Panc1 (cell line): ENCODE measurements at regions not wholly inside any gene's neighbourhood (a gene's known extent, or its start where the extent isn't known, plus 50 kb on each side); places are given as distances from the start of the nearest gene placed in this dataset.

Experiments used
- CTCF ChIP-seq: fragments of 450-650 bp; IDR thresholded peaks from 2 replicates; pipeline ENCODE4 v1.5.1; 2017; ENCODE audit warnings: mild to moderate bottlenecking
- POLR2AphosphoS5 ChIP-seq: IDR thresholded peaks from 2 replicates; pipeline ENCODE4 v1.6.1; 2012; ENCODE audit warnings: mild to moderate bottlenecking, low read depth, low read length, moderate library complexity
- REST ChIP-seq, 2 experiments: IDR thresholded peaks; 2 replicates each; pipeline ENCODE4 v1.6.1; 2011 to 2012; ENCODE audit warnings: low read depth in 2 of 2, control low read depth in 1 of 2, low read length in 1 of 2, mild to moderate bottlenecking in 1 of 2, moderate library complexity in 1 of 2; ENCODE audit not compliant: insufficient read depth in 1 of 2

- TF ChIP-seq POLR2AphosphoS5 = no peak
- TF ChIP-seq CTCF = no peak
- no peak for TF ChIP-seq REST (IDR thresholded peaks at IDR 0.05; ENCODE audit: insufficient read depth in 1 of 2, low read depth in 2 of 2, low read length in 1 of 2)
Measured at GRCh38 chr7:10759120-10759519, 214.6 kb upstream of the PHF14 start.
